HCT116 (cell line): ENCODE measurements at regions not wholly inside any gene's neighbourhood (a gene's known extent, or its start where the extent isn't known, plus 50 kb on each side); places are given as distances from the start of the nearest gene placed in this dataset.

Experiments
- ATAC-seq: fragments of 200-7000 bp; cut with Tn5 transposase; 2 replicates; pipeline ENCODE4 v1.9.1; 2020; ENCODE audit warnings: mild to moderate bottlenecking, moderate library complexity
- BruUV-seq: library from RNA; stranded (reverse); fragments of 400-500 nt; replicated peaks from 2 replicates; lab custom pipeline; 2021; lab: Mats Ljungman, UMichigan
- CTCF ChIA-PET: fragments of 300-600 bp; sonication (Branson Sonifier 250); formaldehyde crosslinking; loops from one replicate; lab custom pipeline; 2021; ENCODE audit warnings: antibody characterized with exemption; lab: Charles Lee
- POLR2A ChIA-PET: fragments of 300-600, 350-600 bp; sonication (Branson Sonifier 250); formaldehyde crosslinking; loops from one replicate; lab custom pipeline; 2021; ENCODE audit warnings: antibody characterized with exemption; lab: Charles Lee
- RAD21 ChIA-PET, 2 experiments: fragments of 300-600 bp; sonication (Branson Sonifier 250); formaldehyde crosslinking; loops; one replicate each; lab custom pipeline; 2023; ENCODE audit warnings: low total read pairs in 2 of 2; ENCODE audit not compliant: uncharacterized antibody in 2 of 2, unreplicated experiment in 2 of 2, low non-redundant PET in 1 of 2; lab: Charles Lee
- DNase-seq: peaks from one replicate; pipeline ENCODE4 v3.0.0-alpha.2; 2010; ENCODE audit warnings: low read depth, low spot score
- H2AFZ ChIP-seq: fragments of 200-600 bp; shearing (Covaris generic), sonication (generic); 2 replicates; pipeline ENCODE4 v1.6.1; 2017; ENCODE audit warnings: low read depth, mixed run types, mixed read lengths, antibody characterized with exemption, low read length; ENCODE audit not compliant: poor library complexity, severe bottlenecking
- H3K27ac ChIP-seq: 2 replicates; pipeline ENCODE4 v1.5.1; 2012; ENCODE audit warnings: low read depth, low read length
- H3K27me3 ChIP-seq: fragments of 200-600 bp; sonication (generic); 2 replicates; pipeline ENCODE4 v1.6.1; 2016; ENCODE audit warnings: mixed run types, low read length, mixed read lengths; ENCODE audit not compliant: insufficient read depth
- H3K36me3 ChIP-seq, 2 experiments: fragments of 200-500 bp in 1 of 2; fragments of 200-600 bp in 1 of 2; sonication (Bioruptor generic) in 1 of 2; sonication (generic) in 1 of 2; 2 replicates each; pipeline versions ENCODE4 v1.5.1 to v1.6.1; 2014 to 2016; ENCODE audit warnings: low read length in 2 of 2, inconsistent platforms in 1 of 2, mixed read lengths in 1 of 2, mixed run types in 1 of 2; ENCODE audit not compliant: insufficient read depth in 2 of 2, control insufficient read depth in 1 of 2
- H3K4me1 ChIP-seq, 2 experiments: fragments of 200-600 bp in 1 of 2; sonication (generic) in 1 of 2; 2 replicates each; pipeline versions ENCODE4 v1.5.1 to v1.6.1; 2012 to 2017; ENCODE audit warnings: low read length in 2 of 2, inconsistent platforms in 1 of 2, mild to moderate bottlenecking in 1 of 2, mixed read lengths in 1 of 2, mixed run types in 1 of 2, moderate library complexity in 1 of 2; ENCODE audit not compliant: insufficient read depth in 2 of 2, control insufficient read depth in 1 of 2
- H3K4me2 ChIP-seq: fragments of 200-600 bp; sonication (generic); 2 replicates; pipeline ENCODE4 v1.6.1; 2017; ENCODE audit warnings: mixed run types, low read length, mixed read lengths
- H3K4me3 ChIP-seq, 2 experiments: fragments of 200-600 bp in 1 of 2; sonication (generic) in 1 of 2; replicated peaks in 1 of 2; 2 replicates each; pipeline ENCODE4 v1.5.1; 2011 to 2016; ENCODE audit warnings: low read length in 2 of 2, control low read depth in 1 of 2, low read depth in 1 of 2, mild to moderate bottlenecking in 1 of 2, mixed read lengths in 1 of 2, mixed run types in 1 of 2
- H3K79me2 ChIP-seq: fragments of 200-600 bp; sonication (generic); 2 replicates; pipeline ENCODE4 v1.6.1; 2017; ENCODE audit warnings: mild to moderate bottlenecking, mixed run types, low read length, moderate library complexity, mixed read lengths; ENCODE audit not compliant: insufficient read depth
- H3K9ac ChIP-seq: fragments of 200-600 bp; sonication (generic); 2 replicates; pipeline ENCODE4 v1.6.1; 2016; ENCODE audit warnings: low read length, mixed read lengths
- H3K9me2 ChIP-seq: fragments of 200-600 bp; sonication (generic), shearing (Covaris generic); 2 replicates; pipeline ENCODE4 v1.6.1; 2017; ENCODE audit warnings: mixed run types, mild to moderate bottlenecking, moderate library complexity; ENCODE audit not compliant: insufficient read depth
- H3K9me3 ChIP-seq, 2 experiments: fragments of 200-500 bp in 1 of 2; fragments of 200-600 bp in 1 of 2; sonication (Bioruptor generic) in 1 of 2; sonication (generic) in 1 of 2; 2 replicates each; pipeline ENCODE4 v1.6.1; 2014 to 2017; ENCODE audit warnings: low read length in 2 of 2, mixed read lengths in 2 of 2, inconsistent platforms in 1 of 2, low read depth in 1 of 2, mild to moderate bottlenecking in 1 of 2, mixed run types in 1 of 2, moderate library complexity in 1 of 2; ENCODE audit not compliant: control insufficient read depth in 1 of 2, insufficient read depth in 1 of 2
- H4K20me1 ChIP-seq: fragments of 200-600 bp; sonication (generic), shearing (Covaris generic); 2 replicates; pipeline ENCODE4 v1.6.1; 2017; ENCODE audit warnings: mixed run types, mild to moderate bottlenecking, moderate library complexity; ENCODE audit not compliant: insufficient read depth
- CBX3 ChIP-seq: IDR thresholded peaks from 2 replicates; pipeline ENCODE4 v1.6.1; 2012; ENCODE audit warnings: low read depth
- CTCF ChIP-seq, 3 experiments: fragments of 200-600 bp in 1 of 3; sonication (generic) in 1 of 3; IDR thresholded peaks in 2 of 3; conservative IDR thresholded peaks in 1 of 3; 2 replicates each; pipeline ENCODE4 v1.5.1; 2012 to 2017; ENCODE audit warnings: low read depth in 2 of 3, low read length in 2 of 3, antibody characterized with exemption in 1 of 3, borderline replicate concordance in 1 of 3, control low read depth in 1 of 3, mild to moderate bottlenecking in 1 of 3, mixed read lengths in 1 of 3, mixed run types in 1 of 3, moderate library complexity in 1 of 3; ENCODE audit not compliant: insufficient read depth in 1 of 3
- EGR1 ChIP-seq: IDR thresholded peaks from 2 replicates; pipeline ENCODE4 v1.6.1; 2012; ENCODE audit warnings: low read depth
- ELF1 ChIP-seq: IDR thresholded peaks from 2 replicates; pipeline ENCODE4 v1.6.1; 2012; ENCODE audit warnings: low read depth, borderline replicate concordance
- EZH2 ChIP-seq: fragments of 200-600 bp; sonication (generic); IDR thresholded peaks from 2 replicates; pipeline ENCODE4 v1.6.1; 2017; ENCODE audit warnings: antibody characterized with exemption, mixed run types
- FOSL1 ChIP-seq: IDR thresholded peaks from 2 replicates; pipeline ENCODE4 v1.6.1; 2012; ENCODE audit warnings: low read depth
- JUND ChIP-seq: IDR thresholded peaks from 2 replicates; pipeline ENCODE4 v1.6.1; 2012
- MAX ChIP-seq: IDR thresholded peaks from 2 replicates; pipeline ENCODE4 v1.6.1; 2012
- POLR2A ChIP-seq: IDR thresholded peaks from 2 replicates; pipeline ENCODE4 v1.7.0; 2011; ENCODE audit warnings: borderline replicate concordance; ENCODE audit not compliant: insufficient read depth, insufficient read length; ENCODE audit errors: extremely low read depth
- POLR2AphosphoS5 ChIP-seq: IDR thresholded peaks from 2 replicates; pipeline ENCODE4 v1.6.1; 2011; ENCODE audit warnings: mild to moderate bottlenecking, low read depth, low read length, moderate library complexity
- REST ChIP-seq: IDR thresholded peaks from 2 replicates; pipeline ENCODE4 v1.6.1; 2012; ENCODE audit warnings: low read depth
- SIN3A ChIP-seq: IDR thresholded peaks from 2 replicates; pipeline ENCODE4 v1.6.1; 2012; ENCODE audit warnings: low read depth
- SP1 ChIP-seq: IDR thresholded peaks from 2 replicates; pipeline ENCODE4 v1.6.1; 2012; ENCODE audit warnings: low read depth
- TCF7L2 ChIP-seq: IDR thresholded peaks from 2 replicates; pipeline ENCODE4 v1.7.0; 2011; ENCODE audit warnings: borderline replicate concordance, inconsistent platforms; ENCODE audit not compliant: insufficient read depth, insufficient read length; ENCODE audit errors: extremely low read depth
- YY1 ChIP-seq: IDR thresholded peaks from 2 replicates; pipeline ENCODE4 v1.6.1; 2011; ENCODE audit warnings: low read length, low read depth, moderate library complexity, mild to moderate bottlenecking; ENCODE audit not compliant: insufficient replicate concordance; ENCODE audit errors: extremely low read depth
- ZBTB33 ChIP-seq: IDR thresholded peaks from 2 replicates; pipeline ENCODE4 v1.6.1; 2011; ENCODE audit warnings: mild to moderate bottlenecking, low read length, moderate library complexity; ENCODE audit not compliant: insufficient replicate concordance; ENCODE audit errors: extremely low read depth
- ZFX ChIP-seq: fragments of 450-650 bp; IDR thresholded peaks from 2 replicates; pipeline ENCODE4 v1.6.1; 2017
- ZNF274 ChIP-seq: fragments of 200-500 bp; sonication (Bioruptor generic); IDR thresholded peaks from 2 replicates; pipeline ENCODE4 v1.6.1; 2014; ENCODE audit warnings: mild to moderate bottlenecking, low read depth, low read length, inconsistent platforms
- intact Hi-C: fragments of 100-400 bp; cut with micrococcal nuclease; formaldehyde crosslinking; loops from 2 replicates; pipeline ENCODE4 v1.10.0; 2022

GRCh38 chr12:107442326-107442987 lies 243.1 kb upstream of the PWP1 start:
- Histone ChIP-seq H3K9me3 (no peaks in the 10 kb centered on the region), H3K4me2 (no peak overlapping the region), H3K9me2 (no peaks in the 10 kb centered on the region), H3K27ac (no peak overlapping the region), H3K36me3 (no peaks in the 10 kb centered on the region), H2AFZ (no peak overlapping the region), H3K27me3 (no peaks in the 10 kb centered on the region), H4K20me1 (no peaks in the 10 kb centered on the region), H3K9ac (no peak overlapping the region), H3K4me3 (no peak overlapping the region), H3K4me1 (no peaks in the 10 kb centered on the region), H3K79me2 (no peaks in the 10 kb centered on the region)
- BruUV-seq: no TSS peak
- DNase-seq: no peak
- no peak for ATAC-seq
- POLR2A ChIA-PET: no interaction called here
- RAD21 ChIA-PET: no interaction called here
- intact Hi-C loops: loop anchor here (10.0 kb wide), 1 partner anchor 172 kb away; no protein-coding TSS in a partner anchor
- TF ChIP-seq ZBTB33 (no peak), YY1 (no peak), MAX (no peak), CTCF (IDR thresholded peaks at IDR 0.05 in 2 of 3, conservative IDR thresholded peaks at IDR 0.05 in 1 of 3; ENCODE audit: borderline replicate concordance in 1 of 3, insufficient read depth in 1 of 3, low read depth in 2 of 3, low read length in 2 of 3) (no peak), TCF7L2 (no peak), FOSL1 (no peak), POLR2A (no peak), SP1 (no peak), EGR1 (no peak), POLR2AphosphoS5 (no peak), REST (no peak), ZFX (no peak), ZNF274 (no peak), EZH2 (no peak), ELF1 (no peak), SIN3A (no peak), JUND (no peak), CBX3 (no peak)
- CTCF ChIA-PET: no interaction called here
